ENCODE measurements at regions not wholly inside any gene's neighbourhood (a gene's known extent, or its start where the extent isn't known, plus 50 kb on each side); places are given as distances from the start of the nearest gene placed in this dataset.

DNA sequence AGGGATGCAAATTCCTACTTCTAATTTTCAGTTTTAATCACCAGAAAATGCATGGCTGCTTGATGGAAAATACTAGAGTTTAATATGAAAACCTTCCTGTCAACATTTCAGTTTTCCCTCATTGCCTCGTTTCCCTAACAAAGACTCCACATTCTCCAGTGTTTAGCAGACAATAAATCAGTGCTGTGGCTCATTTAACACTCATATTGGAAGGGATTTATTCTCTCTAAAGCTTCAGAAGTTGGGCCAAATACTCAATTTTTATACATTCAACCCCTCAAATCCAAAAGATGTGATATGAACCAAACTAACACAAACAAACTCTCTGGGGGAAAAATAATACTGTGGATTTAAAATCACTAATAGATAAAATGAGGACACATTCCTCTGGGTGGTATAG is 482.5 kb downstream of the FLRT2 start:
- no peak overlapping the region for H3K4me3 ChIP-seq
- H3K4me1 ChIP-seq: no peaks in the 10 kb centered on the region
- intact Hi-C loops (cut with DNase I): no loop called here
- WGBS (ENCODE audit: insufficient coverage, low coverage, low lambda C conversion rate, missing lambda C conversion rate): 67% methylated on average over 1 of the region's 1 CpG
- no peak for DNase-seq
- H3K36me3 ChIP-seq: no peaks in the 10 kb centered on the region
- no peak overlapping the region for H3K27ac ChIP-seq
- no peaks in the 10 kb centered on the region for H3K27me3 ChIP-seq
- ATAC-seq: no peak
- TF ChIP-seq POLR2A (IDR thresholded peaks at IDR 0.05): no peak
- TF ChIP-seq, protein P1, sequence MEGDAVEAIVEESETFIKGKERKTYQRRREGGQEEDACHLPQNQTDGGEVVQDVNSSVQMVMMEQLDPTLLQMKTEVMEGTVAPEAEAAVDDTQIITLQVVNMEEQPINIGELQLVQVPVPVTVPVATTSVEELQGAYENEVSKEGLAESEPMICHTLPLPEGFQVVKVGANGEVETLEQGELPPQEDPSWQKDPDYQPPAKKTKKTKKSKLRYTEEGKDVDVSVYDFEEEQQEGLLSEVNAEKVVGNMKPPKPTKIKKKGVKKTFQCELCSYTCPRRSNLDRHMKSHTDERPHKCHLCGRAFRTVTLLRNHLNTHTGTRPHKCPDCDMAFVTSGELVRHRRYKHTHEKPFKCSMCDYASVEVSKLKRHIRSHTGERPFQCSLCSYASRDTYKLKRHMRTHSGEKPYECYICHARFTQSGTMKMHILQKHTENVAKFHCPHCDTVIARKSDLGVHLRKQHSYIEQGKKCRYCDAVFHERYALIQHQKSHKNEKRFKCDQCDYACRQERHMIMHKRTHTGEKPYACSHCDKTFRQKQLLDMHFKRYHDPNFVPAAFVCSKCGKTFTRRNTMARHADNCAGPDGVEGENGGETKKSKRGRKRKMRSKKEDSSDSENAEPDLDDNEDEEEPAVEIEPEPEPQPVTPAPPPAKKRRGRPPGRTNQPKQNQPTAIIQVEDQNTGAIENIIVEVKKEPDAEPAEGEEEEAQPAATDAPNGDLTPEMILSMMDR (IDR thresholded peaks at IDR 0.05): no peak
- no peaks in the 10 kb centered on the region for H3K9me3 ChIP-seq

DNA sequence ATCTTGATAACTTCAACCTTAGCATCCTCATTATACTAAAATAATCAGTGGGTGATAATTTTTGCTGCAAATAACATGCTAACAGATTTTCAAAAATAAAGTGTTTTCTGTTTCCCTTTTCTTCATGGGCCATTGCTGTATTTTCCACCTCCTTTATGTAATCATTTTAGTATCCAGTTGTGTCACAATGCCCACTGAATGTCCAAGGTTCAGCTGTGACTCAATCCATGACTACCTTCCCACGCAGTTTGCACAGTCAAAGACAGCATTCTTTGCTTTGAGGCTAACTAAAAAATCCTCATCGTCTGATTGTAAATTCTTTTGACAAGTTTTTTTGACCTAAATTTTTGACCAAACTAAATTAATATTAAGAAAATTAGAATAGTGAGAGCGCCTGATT is 474.1 kb downstream of the FLRT2 start:
- DNase-seq (peak in 1 of 3 donors; percentile 62), ATAC-seq (peak; percentile 94 to 100 (median 98))
- Histone ChIP-seq H3K36me3 (no peaks in the 10 kb centered on the region), H3K9me3 (no peaks in the 10 kb centered on the region), H3K27me3 (no peaks in the 10 kb centered on the region), H3K27ac (peak overlapping the region in 2 of 3 donors; percentile 19 to 48), H3K4me1 (peaks cover 0 to 4% (median 2%) of the 10 kb centered on the region in 4 donors), H3K4me3 (no peak overlapping the region)
- WGBS (ENCODE audit: insufficient coverage, low coverage, low lambda C conversion rate, missing lambda C conversion rate): 36% methylated on average over 3 of the region's 3 CpGs
- intact Hi-C loops (cut with DNase I): no loop called here
- TF ChIP-seq POLR2A (IDR thresholded peaks at IDR 0.05): no peak
- TF ChIP-seq, protein P1 (IDR thresholded peaks at IDR 0.05): no peak

DNA sequence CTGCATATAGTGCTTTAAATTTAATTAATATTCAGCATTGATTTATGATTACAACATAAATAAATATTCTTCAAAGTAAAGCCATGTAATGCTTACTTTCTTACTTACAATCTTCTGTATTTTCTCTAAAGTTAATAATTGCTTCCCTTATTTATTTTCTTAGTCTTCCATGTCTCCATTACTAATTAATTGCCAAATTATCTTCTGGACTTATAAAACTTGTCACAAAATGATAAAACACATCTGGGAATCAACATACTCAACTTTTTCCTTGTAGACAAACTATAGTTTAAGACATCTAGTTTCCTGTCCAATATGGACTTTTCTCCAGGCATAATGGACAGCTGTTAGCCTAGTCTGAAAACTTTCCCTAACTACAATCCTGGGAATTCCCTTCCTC is 466.6 kb downstream of the FLRT2 start:
- no peak overlapping the region for H3K27ac ChIP-seq
- no peaks in the 10 kb centered on the region for H3K9me3 ChIP-seq
- intact Hi-C loops (cut with DNase I): no loop called here
- no peak overlapping the region for H3K4me3 ChIP-seq
- ATAC-seq (peak in 1 of 4 donors; percentile 55), DNase-seq (no peak)
- no peak for TF ChIP-seq POLR2A (IDR thresholded peaks at IDR 0.05)
- TF ChIP-seq, protein P1 (IDR thresholded peaks at IDR 0.05): no peak
- H3K36me3 ChIP-seq: no peaks in the 10 kb centered on the region
- no peaks in the 10 kb centered on the region for H3K27me3 ChIP-seq
- no peaks in the 10 kb centered on the region for H3K4me1 ChIP-seq

DNA sequence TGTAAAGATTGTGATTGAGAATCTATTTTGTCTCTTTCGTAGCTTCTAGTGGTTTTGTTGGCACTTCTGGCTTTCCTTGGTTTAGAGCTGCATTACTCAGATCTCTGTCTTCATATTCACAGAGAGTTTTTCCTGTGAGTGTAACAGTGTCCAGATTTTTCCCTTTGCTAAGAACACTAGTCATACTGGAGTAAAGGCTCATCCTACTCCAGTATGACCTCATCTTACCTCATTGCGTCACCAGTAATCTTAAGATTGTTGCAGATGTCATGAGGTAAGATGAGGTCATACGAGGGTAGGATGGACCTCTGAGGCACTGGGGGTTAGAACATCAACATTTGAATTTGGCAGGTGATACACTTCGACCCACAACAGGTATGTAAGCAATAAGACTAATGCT is 461.2 kb downstream of the FLRT2 start:
- WGBS (ENCODE audit: insufficient coverage, low coverage, low lambda C conversion rate, missing lambda C conversion rate): 80% methylated on average over 3 of the region's 4 CpGs
- Histone ChIP-seq H3K9me3 (no peaks in the 10 kb centered on the region), H3K36me3 (no peaks in the 10 kb centered on the region), H3K4me1 (no peaks in the 10 kb centered on the region), H3K4me3 (no peak overlapping the region), H3K27me3 (no peaks in the 10 kb centered on the region), H3K27ac (no peak overlapping the region)
- DNase-seq: no peak
- TF ChIP-seq, protein P1 (IDR thresholded peaks at IDR 0.05): no peak
- no peak for TF ChIP-seq POLR2A (IDR thresholded peaks at IDR 0.05)
- no peak for ATAC-seq
- intact Hi-C loops (cut with DNase I): no loop called here

DNA sequence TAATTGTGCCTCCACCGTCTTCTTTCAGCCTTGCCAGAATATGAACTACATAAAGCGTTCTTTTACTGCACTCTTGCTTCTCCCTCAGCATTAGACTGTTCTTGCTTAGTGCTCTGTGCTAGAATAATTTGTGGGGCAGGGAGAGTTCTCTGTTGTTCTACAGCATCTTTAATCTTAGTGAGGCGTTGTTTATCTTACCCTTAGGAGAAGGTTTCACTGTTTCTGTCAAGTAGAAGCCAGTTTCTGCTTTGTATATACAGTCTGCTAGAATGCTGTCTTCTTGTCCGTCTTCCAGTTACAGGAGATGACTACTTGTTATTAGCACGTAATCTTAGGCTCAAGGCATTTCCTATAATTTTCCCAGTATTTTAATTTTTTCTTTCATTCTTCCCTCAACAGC is 458.0 kb downstream of the FLRT2 start:
- H3K27me3 ChIP-seq: no peaks in the 10 kb centered on the region
- no peak overlapping the region for H3K4me3 ChIP-seq
- TF ChIP-seq, protein P1 (IDR thresholded peaks at IDR 0.05): no peak
- no peak for TF ChIP-seq POLR2A (IDR thresholded peaks at IDR 0.05)
- 82% methylated on average over 5 of the region's 5 CpGs for WGBS (ENCODE audit: insufficient coverage, low coverage, low lambda C conversion rate, missing lambda C conversion rate)
- ATAC-seq (no peak), DNase-seq (no peak)
- no peaks in the 10 kb centered on the region for H3K36me3 ChIP-seq
- H3K4me1 ChIP-seq: no peaks in the 10 kb centered on the region
- no peak overlapping the region for H3K27ac ChIP-seq
- H3K9me3 ChIP-seq: no peaks in the 10 kb centered on the region
- intact Hi-C loops (cut with DNase I): no loop called here

All from right lobe of liver (tissue), 6 donors.